Upper lobe of left lung (tissue), 4 donors: ENCODE measurements at regions not wholly inside any gene's neighbourhood (a gene's known extent, or its start where the extent isn't known, plus 50 kb on each side); places are given as distances from the start of the nearest gene placed in this dataset.

Experiments
- EP300 ChIP-seq, 4 donors: sonication (generic); formaldehyde crosslinking; IDR thresholded peaks; one replicate each; pipeline ENCODE4 v1.5.1; 2017; ENCODE audit warnings: antibody characterized with exemption in 4 of 4, control low read depth in 2 of 4
- POLR2A ChIP-seq, 4 donors: fragments of 450-650 bp; IDR thresholded peaks; one replicate each; pipeline ENCODE4 v1.5.1; 2016 to 2017; ENCODE audit warnings: antibody characterized with exemption in 4 of 4, mild to moderate bottlenecking in 2 of 4
- POLR2AphosphoS5 ChIP-seq, 2 donors: sonication (generic); formaldehyde crosslinking; IDR thresholded peaks; one replicate each; pipeline ENCODE4 v1.5.1; 2017; ENCODE audit warnings: antibody characterized with exemption in 2 of 2
- TF ChIP-seq, protein P1 (sequence below), 6 experiments: fragments of 450-650 bp in 4 of 6; fragments of 200-600 bp in 2 of 6; sonication (generic) in 2 of 6; IDR thresholded peaks; one replicate each; pipeline ENCODE4 v1.5.1; 2016 to 2019; ENCODE audit warnings: antibody characterized with exemption in 6 of 6

DNA sequence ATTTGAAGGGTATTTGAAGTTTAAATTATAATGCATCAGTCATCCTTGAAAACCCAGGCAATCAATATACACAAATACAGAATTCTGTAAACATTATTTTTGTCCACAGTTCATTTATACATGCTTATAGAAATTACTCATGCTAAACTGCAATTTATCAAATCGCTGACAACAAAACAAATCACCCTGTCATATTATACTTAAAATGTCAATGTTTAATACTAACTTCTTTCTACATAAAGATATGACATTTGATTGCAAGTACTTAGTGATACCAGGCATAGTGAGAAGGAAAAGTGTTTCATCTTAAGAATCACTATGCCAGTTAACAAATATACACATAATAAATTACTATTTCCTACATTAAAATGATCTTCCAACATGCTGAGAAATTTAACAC lies 232.0 kb downstream of the PCDH20 start:
- TF ChIP-seq, protein P1, sequence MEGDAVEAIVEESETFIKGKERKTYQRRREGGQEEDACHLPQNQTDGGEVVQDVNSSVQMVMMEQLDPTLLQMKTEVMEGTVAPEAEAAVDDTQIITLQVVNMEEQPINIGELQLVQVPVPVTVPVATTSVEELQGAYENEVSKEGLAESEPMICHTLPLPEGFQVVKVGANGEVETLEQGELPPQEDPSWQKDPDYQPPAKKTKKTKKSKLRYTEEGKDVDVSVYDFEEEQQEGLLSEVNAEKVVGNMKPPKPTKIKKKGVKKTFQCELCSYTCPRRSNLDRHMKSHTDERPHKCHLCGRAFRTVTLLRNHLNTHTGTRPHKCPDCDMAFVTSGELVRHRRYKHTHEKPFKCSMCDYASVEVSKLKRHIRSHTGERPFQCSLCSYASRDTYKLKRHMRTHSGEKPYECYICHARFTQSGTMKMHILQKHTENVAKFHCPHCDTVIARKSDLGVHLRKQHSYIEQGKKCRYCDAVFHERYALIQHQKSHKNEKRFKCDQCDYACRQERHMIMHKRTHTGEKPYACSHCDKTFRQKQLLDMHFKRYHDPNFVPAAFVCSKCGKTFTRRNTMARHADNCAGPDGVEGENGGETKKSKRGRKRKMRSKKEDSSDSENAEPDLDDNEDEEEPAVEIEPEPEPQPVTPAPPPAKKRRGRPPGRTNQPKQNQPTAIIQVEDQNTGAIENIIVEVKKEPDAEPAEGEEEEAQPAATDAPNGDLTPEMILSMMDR (IDR thresholded peaks at IDR 0.05), result no peak
- TF ChIP-seq POLR2A (IDR thresholded peaks at IDR 0.05) (no peak), POLR2AphosphoS5 (IDR thresholded peaks at IDR 0.05) (no peak), EP300 (IDR thresholded peaks at IDR 0.05) (no peak)
